Neural cell (in vitro differentiated cells): ENCODE measurements at regions not wholly inside any gene's neighbourhood (a gene's known extent, or its start where the extent isn't known, plus 50 kb on each side); places are given as distances from the start of the nearest gene placed in this dataset.

Experiments
- H2AFZ ChIP-seq: fragments of 200-600, 300-800 bp; sonication (generic), shearing (Covaris generic); 2 replicates; pipeline ENCODE4 v1.6.0; 2014; ENCODE audit warnings: low read depth, mild to moderate bottlenecking, antibody characterized with exemption, low read length, moderate library complexity
- H3F3A ChIP-seq: fragments of 200-600 bp; shearing (Covaris generic); 2 replicates; pipeline ENCODE4 v1.6.1; 2016; ENCODE audit warnings: mild to moderate bottlenecking, moderate library complexity, mixed read lengths, antibody characterized with exemption, low read length; ENCODE audit not compliant: insufficient read depth, poor library complexity, severe bottlenecking
- H3K27ac ChIP-seq: fragments of 200-600, 300-800 bp; sonication (generic), shearing (Covaris generic); 2 replicates; pipeline ENCODE4 v1.5.1; 2014; ENCODE audit warnings: mild to moderate bottlenecking, low read length, moderate library complexity
- H3K27me3 ChIP-seq: fragments of 300-800, 200-600 bp; sonication (generic), shearing (Covaris generic); 2 replicates; pipeline ENCODE4 v1.6.0; 2014; ENCODE audit warnings: mild to moderate bottlenecking, low read depth, low read length, moderate library complexity; ENCODE audit not compliant: insufficient read depth
- H3K36me3 ChIP-seq: fragments of 300-800, 200-600 bp; sonication (generic), shearing (Covaris generic); 2 replicates; pipeline ENCODE4 v1.5.1; 2014; ENCODE audit warnings: mild to moderate bottlenecking, antibody characterized with exemption, low read length, moderate library complexity; ENCODE audit not compliant: insufficient read depth
- H3K4me2 ChIP-seq: fragments of 300-800, 200-600 bp; sonication (generic), shearing (Covaris generic); 2 replicates; pipeline ENCODE4 v1.6.0; 2014; ENCODE audit warnings: mild to moderate bottlenecking, low read length
- H3K4me3 ChIP-seq: fragments of 300-800, 200-600 bp; sonication (generic), shearing (Covaris generic); 2 replicates; pipeline ENCODE4 v1.5.1; 2014; ENCODE audit warnings: mild to moderate bottlenecking, low read length, moderate library complexity
- H3K79me2 ChIP-seq: fragments of 200-600 bp; shearing (Covaris generic); replicated peaks from 2 replicates; pipeline ENCODE4 v1.6.0; 2014; ENCODE audit warnings: mild to moderate bottlenecking, low read length, moderate library complexity; ENCODE audit not compliant: insufficient read depth
- H3K9ac ChIP-seq: fragments of 300-800, 200-600 bp; sonication (generic), shearing (Covaris generic); 2 replicates; pipeline ENCODE4 v1.6.1; 2016; ENCODE audit warnings: mild to moderate bottlenecking, low read length, mixed read lengths
- H3K9me2 ChIP-seq: fragments of 200-600 bp; shearing (Covaris generic); 2 replicates; pipeline ENCODE4 v1.6.1; 2016; ENCODE audit warnings: mild to moderate bottlenecking, low read length, mixed read lengths; ENCODE audit not compliant: insufficient read depth
- H3K9me3 ChIP-seq: fragments of 200-600, 300-800 bp; sonication (generic), shearing (Covaris generic); 2 replicates; pipeline ENCODE4 v1.6.1; 2016; ENCODE audit warnings: mild to moderate bottlenecking, mixed run types, low read length, moderate library complexity, mixed read lengths
- H4K20me1 ChIP-seq: fragments of 200-600 bp; shearing (Covaris generic); 2 replicates; pipeline ENCODE4 v1.6.1; 2016; ENCODE audit warnings: mild to moderate bottlenecking, mixed run types; ENCODE audit not compliant: insufficient read depth
- CTCF ChIP-seq: fragments of 450-650 bp; IDR thresholded peaks from 2 replicates; pipeline ENCODE4 v1.5.1; 2014; ENCODE audit warnings: antibody characterized with exemption, mild to moderate bottlenecking, moderate library complexity; ENCODE audit not compliant: poor library complexity, severe bottlenecking
- EP300 ChIP-seq: fragments of 450-650 bp; conservative IDR thresholded peaks from 2 replicates; pipeline ENCODE4 v1.6.1; 2014; ENCODE audit warnings: antibody characterized with exemption, mild to moderate bottlenecking, moderate library complexity; ENCODE audit not compliant: poor library complexity, severe bottlenecking
- EZH2 ChIP-seq: fragments of 200-600, 300-800 bp; shearing (Covaris generic), sonication (generic); IDR thresholded peaks from 2 replicates; pipeline ENCODE4 v1.6.1; 2014; ENCODE audit warnings: antibody characterized with exemption, low read length, borderline replicate concordance, mild to moderate bottlenecking; ENCODE audit not compliant: insufficient read depth, poor library complexity, severe bottlenecking
- MXI1 ChIP-seq: fragments of 450-650 bp; conservative IDR thresholded peaks from 2 replicates; pipeline ENCODE4 v1.6.1; 2014; ENCODE audit warnings: antibody characterized with exemption, mild to moderate bottlenecking; ENCODE audit not compliant: poor library complexity, severe bottlenecking
- POLR2AphosphoS5 ChIP-seq: IDR thresholded peaks from 2 replicates; pipeline ENCODE4 v1.6.1; 2012
- RAD21 ChIP-seq: fragments of 450-650 bp; conservative IDR thresholded peaks from 2 replicates; pipeline ENCODE4 v1.6.1; 2014; ENCODE audit warnings: antibody characterized with exemption, mild to moderate bottlenecking, moderate library complexity
- SMC3 ChIP-seq: fragments of 450-650 bp; conservative IDR thresholded peaks from 2 replicates; pipeline ENCODE4 v1.6.1; 2014; ENCODE audit warnings: antibody characterized with exemption, mild to moderate bottlenecking, moderate library complexity; ENCODE audit not compliant: poor library complexity
- TAF1 ChIP-seq: IDR thresholded peaks from 2 replicates; pipeline ENCODE4 v1.6.1; 2012; ENCODE audit warnings: low read depth
- TF ChIP-seq, protein P1 (sequence below): IDR thresholded peaks from 2 replicates; pipeline ENCODE4 v1.6.1; 2012; ENCODE audit warnings: borderline replicate concordance

DNA sequence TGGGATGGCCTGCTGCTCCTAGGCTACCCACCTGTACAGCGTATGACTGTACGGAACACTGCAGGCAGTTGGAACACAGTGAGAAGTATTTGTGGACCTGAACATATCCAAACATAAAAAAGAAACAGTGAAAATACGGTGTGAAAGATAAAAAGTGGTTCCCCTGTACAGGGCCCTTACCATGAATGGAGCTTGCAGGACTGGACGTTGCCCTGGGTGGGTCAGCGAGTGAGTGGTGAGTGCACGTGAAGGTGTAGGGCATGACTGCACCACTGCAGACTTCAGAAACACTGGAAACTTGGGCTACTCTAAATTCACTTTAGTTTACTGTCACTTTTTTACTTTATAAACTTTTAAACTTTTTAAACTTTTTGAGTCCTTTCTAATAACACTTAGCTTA is 71.2 kb upstream of the SLC6A6 start:
- H3K9me2 ChIP-seq: no peaks in the 10 kb centered on the region
- no peaks in the 10 kb centered on the region for H3K79me2 ChIP-seq
- no peaks in the 10 kb centered on the region for H3K27me3 ChIP-seq
- H3K4me3 ChIP-seq: no peak overlapping the region
- H3K27ac ChIP-seq: no peak overlapping the region
- no peak overlapping the region for H3K9ac ChIP-seq
- H2AFZ ChIP-seq: no peak overlapping the region
- H4K20me1 ChIP-seq: no peaks in the 10 kb centered on the region
- no peak overlapping the region for H3K4me2 ChIP-seq
- H3K9me3 ChIP-seq: no peaks in the 10 kb centered on the region
- no peak for TF ChIP-seq CTCF
- TF ChIP-seq SMC3: no peak
- TF ChIP-seq MXI1: no peak
- TF ChIP-seq RAD21: no peak
- TF ChIP-seq EP300: no peak
- no peak for TF ChIP-seq TAF1
- H3K36me3 ChIP-seq: no peaks in the 10 kb centered on the region
- no peaks in the 10 kb centered on the region for H3F3A ChIP-seq

- H3K27ac ChIP-seq: no peak overlapping the region
- no peak overlapping the region for H3K4me2 ChIP-seq
- H2AFZ ChIP-seq: no peak overlapping the region
- H3K9ac ChIP-seq: no peak overlapping the region
- H3K36me3 ChIP-seq: no peaks in the 10 kb centered on the region
- no peaks in the 10 kb centered on the region for H4K20me1 ChIP-seq
- H3K4me3 ChIP-seq: no peak overlapping the region
- H3K9me3 ChIP-seq: no peaks in the 10 kb centered on the region
- H3K79me2 ChIP-seq: no peaks in the 10 kb centered on the region
- TF ChIP-seq SMC3 (no peak), RAD21 (no peak), EP300 (no peak), POLR2AphosphoS5 (no peak), EZH2 (no peak), TAF1 (no peak), CTCF (no peak), MXI1 (no peak)
- TF ChIP-seq, protein P1, sequence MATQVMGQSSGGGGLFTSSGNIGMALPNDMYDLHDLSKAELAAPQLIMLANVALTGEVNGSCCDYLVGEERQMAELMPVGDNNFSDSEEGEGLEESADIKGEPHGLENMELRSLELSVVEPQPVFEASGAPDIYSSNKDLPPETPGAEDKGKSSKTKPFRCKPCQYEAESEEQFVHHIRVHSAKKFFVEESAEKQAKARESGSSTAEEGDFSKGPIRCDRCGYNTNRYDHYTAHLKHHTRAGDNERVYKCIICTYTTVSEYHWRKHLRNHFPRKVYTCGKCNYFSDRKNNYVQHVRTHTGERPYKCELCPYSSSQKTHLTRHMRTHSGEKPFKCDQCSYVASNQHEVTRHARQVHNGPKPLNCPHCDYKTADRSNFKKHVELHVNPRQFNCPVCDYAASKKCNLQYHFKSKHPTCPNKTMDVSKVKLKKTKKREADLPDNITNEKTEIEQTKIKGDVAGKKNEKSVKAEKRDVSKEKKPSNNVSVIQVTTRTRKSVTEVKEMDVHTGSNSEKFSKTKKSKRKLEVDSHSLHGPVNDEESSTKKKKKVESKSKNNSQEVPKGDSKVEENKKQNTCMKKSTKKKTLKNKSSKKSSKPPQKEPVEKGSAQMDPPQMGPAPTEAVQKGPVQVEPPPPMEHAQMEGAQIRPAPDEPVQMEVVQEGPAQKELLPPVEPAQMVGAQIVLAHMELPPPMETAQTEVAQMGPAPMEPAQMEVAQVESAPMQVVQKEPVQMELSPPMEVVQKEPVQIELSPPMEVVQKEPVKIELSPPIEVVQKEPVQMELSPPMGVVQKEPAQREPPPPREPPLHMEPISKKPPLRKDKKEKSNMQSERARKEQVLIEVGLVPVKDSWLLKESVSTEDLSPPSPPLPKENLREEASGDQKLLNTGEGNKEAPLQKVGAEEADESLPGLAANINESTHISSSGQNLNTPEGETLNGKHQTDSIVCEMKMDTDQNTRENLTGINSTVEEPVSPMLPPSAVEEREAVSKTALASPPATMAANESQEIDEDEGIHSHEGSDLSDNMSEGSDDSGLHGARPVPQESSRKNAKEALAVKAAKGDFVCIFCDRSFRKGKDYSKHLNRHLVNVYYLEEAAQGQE: no peak
- no peaks in the 10 kb centered on the region for H3K27me3 ChIP-seq
- no peaks in the 10 kb centered on the region for H3F3A ChIP-seq
- no peaks in the 10 kb centered on the region for H3K9me2 ChIP-seq
These were observed 70.0 kb upstream of the SLC6A6 start for GRCh38 chr3:14332392-14332791.
